NCI-H446 treated with DMSO at 0.1 percent for 48 hours (cell line): ENCODE measurements at regions not wholly inside any gene's neighbourhood (a gene's known extent, or its start where the extent isn't known, plus 50 kb on each side); places are given as distances from the start of the nearest gene placed in this dataset.
"Not testable (repeated sequence)": the region's sequence is repeated elsewhere in the genome, so short reads cannot be mapped to it uniquely, and the experiment has no call there.

ENCODE experiments used
- DNase-seq: peaks from one replicate; lab custom pipeline; 2025; lab: John Stamatoyannopoulos, UW

GRCh38 chr1:245025525-245025924, 129.3 kb upstream of the KIF26B start:
- DNase-seq, result no peak

GRCh38 chr1:245023222-245023621, 131.6 kb upstream of the KIF26B start:
- no peak for DNase-seq

GRCh38 chr1:245019910-245020486, 134.8 kb upstream of the KIF26B start:
- DNase-seq, result no peak

- no peak for DNase-seq
Measured at GRCh38 chr1:245016700-245017099, 138.1 kb upstream of the KIF26B start.

GRCh38 chr1:245015031-245015430, 139.8 kb upstream of the KIF26B start:
- no peak for DNase-seq

- no peak for DNase-seq
Measured at GRCh38 chr1:245014247-245015029, 140.3 kb upstream of the KIF26B start.

GRCh38 chr1:245010018-245010614, 144.7 kb upstream of the KIF26B start:
- DNase-seq, result no peak

- DNase-seq, result no peak
Measured at GRCh38 chr1:245008761-245009160, 144.4 kb upstream of the HNRNPU start.

GRCh38 chr1:245007852-245008251, 143.5 kb upstream of the HNRNPU start:
- no peak for DNase-seq

GRCh38 chr1:245003246-245003645, 138.9 kb upstream of the HNRNPU start:
- DNase-seq, result no peak

- no peak for DNase-seq
Measured at GRCh38 chr1:245001252-245001651, 136.9 kb upstream of the HNRNPU start.

- no peak for DNase-seq
Measured at GRCh38 chr1:245000872-245001188, 136.5 kb upstream of the HNRNPU start.

- DNase-seq, result not testable (repeated sequence)
Measured at GRCh38 chr1:244999644-245000043, 135.3 kb upstream of the HNRNPU start.

- no peak for DNase-seq
Measured at GRCh38 chr1:244998717-244999346, 134.5 kb upstream of the HNRNPU start.

- DNase-seq, result no peak
Measured at GRCh38 chr1:244995602-244996400, 131.5 kb upstream of the HNRNPU start.

- peak; percentile 5 for DNase-seq
Measured at GRCh38 chr1:244992833-244993232, 128.5 kb upstream of the HNRNPU start.

GRCh38 chr1:244989813-244990212, 125.5 kb upstream of the HNRNPU start:
- DNase-seq, result no peak

GRCh38 chr1:244988521-244988920, 124.2 kb upstream of the HNRNPU start:
- DNase-seq, result no peak

GRCh38 chr1:244980605-244981004, 116.3 kb upstream of the HNRNPU start:
- DNase-seq, result no peak

- DNase-seq, result no peak
Measured at GRCh38 chr1:244974550-244974949, 110.2 kb upstream of the HNRNPU start.

- DNase-seq, result no peak
Measured at GRCh38 chr1:244974106-244974505, 109.8 kb upstream of the HNRNPU start.

GRCh38 chr1:244971552-244972216, 107.3 kb upstream of the HNRNPU start:
- no peak for DNase-seq
